ENCODE measurements at regions not wholly inside any gene's neighbourhood (a gene's known extent, or its start where the extent isn't known, plus 50 kb on each side); places are given as distances from the start of the nearest gene placed in this dataset.

DNA sequence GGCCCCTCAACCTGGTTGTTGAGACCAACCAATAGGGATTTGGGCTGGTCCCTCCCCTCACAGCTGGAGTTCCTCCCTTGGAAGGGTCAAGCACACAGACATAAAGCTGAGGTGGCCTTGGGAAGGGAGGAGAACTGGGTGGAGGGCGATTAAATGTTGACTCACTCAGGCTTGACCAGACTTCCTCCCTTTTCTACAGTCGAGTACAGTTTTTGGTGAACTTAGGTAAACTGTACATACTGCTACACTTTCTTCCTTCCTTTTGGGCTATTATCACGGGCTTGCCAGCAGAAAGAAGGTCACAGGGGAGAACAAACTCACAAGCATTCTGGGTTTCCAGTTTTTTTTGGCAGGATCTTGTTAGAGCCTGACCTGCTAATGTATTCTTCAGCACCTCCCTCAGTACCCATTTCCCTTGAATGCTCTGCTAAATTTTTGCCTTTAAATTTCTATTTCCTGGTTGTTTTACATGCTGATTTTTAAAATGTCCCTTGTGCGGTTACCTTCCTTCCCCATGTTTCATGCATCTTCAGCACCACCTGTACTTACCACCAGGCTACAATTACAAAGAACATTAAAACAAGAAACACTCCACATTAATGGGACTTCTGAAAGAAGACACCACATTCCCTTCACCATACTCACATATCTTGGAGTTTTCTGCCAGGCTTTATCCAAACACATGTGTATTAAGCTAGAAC is 135.2 kb upstream of the RASGEF1B start:
- H3K27me3 ChIP-seq (ENCODE audit: low read depth) = no peaks in the 10 kb centered on the region
- intact Hi-C loops (cut with DNase I) = no loop called here
- peak; percentile 50 for DNase-seq
- no peak overlapping the region for H3K4me3 ChIP-seq
- H3K27ac ChIP-seq = peak overlapping the region; percentile 26
- H3K4me1 ChIP-seq = no peaks in the 10 kb centered on the region
- no peaks in the 10 kb centered on the region for H3K9me3 ChIP-seq
- TF ChIP-seq, protein P1, sequence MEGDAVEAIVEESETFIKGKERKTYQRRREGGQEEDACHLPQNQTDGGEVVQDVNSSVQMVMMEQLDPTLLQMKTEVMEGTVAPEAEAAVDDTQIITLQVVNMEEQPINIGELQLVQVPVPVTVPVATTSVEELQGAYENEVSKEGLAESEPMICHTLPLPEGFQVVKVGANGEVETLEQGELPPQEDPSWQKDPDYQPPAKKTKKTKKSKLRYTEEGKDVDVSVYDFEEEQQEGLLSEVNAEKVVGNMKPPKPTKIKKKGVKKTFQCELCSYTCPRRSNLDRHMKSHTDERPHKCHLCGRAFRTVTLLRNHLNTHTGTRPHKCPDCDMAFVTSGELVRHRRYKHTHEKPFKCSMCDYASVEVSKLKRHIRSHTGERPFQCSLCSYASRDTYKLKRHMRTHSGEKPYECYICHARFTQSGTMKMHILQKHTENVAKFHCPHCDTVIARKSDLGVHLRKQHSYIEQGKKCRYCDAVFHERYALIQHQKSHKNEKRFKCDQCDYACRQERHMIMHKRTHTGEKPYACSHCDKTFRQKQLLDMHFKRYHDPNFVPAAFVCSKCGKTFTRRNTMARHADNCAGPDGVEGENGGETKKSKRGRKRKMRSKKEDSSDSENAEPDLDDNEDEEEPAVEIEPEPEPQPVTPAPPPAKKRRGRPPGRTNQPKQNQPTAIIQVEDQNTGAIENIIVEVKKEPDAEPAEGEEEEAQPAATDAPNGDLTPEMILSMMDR (IDR thresholded peaks at IDR 0.05) = no peak
- peak; percentile 82 to 85 for ATAC-seq
- H3K36me3 ChIP-seq = no peaks in the 10 kb centered on the region

DNA sequence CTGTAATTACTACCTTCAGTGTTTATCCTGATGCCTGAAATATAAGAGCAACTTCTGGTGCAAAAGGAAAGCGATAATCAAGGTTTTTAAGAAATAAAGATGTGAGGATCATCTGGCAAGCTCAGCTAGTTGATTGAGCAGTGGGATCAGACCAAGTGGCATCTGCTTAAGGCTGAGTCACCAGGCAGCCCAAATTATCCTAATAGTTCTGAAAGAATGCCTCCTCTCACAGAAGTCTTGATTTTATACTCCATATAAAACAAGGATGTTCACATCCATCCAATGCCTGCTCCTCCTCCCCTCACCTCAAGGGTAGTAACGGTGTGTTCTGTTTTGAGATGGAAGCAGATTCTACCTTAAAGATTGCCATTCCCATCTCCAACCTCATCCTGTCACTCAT is 134.5 kb upstream of the RASGEF1B start:
- H3K27me3 ChIP-seq (ENCODE audit: low read depth) = no peaks in the 10 kb centered on the region
- no peak overlapping the region for H3K4me3 ChIP-seq
- no peaks in the 10 kb centered on the region for H3K36me3 ChIP-seq
- intact Hi-C loops (cut with DNase I) = no loop called here
- H3K27ac ChIP-seq = no peak overlapping the region
- TF ChIP-seq, protein P1 (IDR thresholded peaks at IDR 0.05) = no peak
- H3K4me1 ChIP-seq = no peaks in the 10 kb centered on the region
- no peaks in the 10 kb centered on the region for H3K9me3 ChIP-seq
- DNase-seq = no peak
- ATAC-seq = no peak

DNA sequence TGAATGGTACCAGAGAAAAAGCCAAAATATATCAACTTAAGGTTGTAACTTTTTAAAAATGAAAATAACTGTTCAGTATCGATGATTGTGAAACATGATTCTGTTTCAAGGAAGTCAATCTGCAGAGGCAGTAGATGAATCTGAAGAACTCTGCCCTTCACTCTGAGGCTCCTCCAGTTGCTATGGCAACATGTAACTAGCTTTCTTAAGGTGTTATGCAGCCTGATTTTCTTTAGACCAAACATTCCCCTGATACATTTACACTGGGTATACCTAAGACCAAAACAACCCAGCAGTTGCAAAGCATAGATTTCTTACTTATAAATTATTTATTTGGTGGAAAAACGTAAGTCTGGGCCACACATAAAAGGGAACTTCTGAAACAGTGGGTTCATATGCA is 133.6 kb upstream of the RASGEF1B start:
- no peak overlapping the region for H3K27ac ChIP-seq
- no peak overlapping the region for H3K4me3 ChIP-seq
- TF ChIP-seq, protein P1 (IDR thresholded peaks at IDR 0.05) = no peak
- DNase-seq (no peak), ATAC-seq (no peak)
- H3K4me1 ChIP-seq = peaks cover 6% of the 10 kb centered on the region
- intact Hi-C loops (cut with DNase I) = no loop called here
- no peaks in the 10 kb centered on the region for H3K36me3 ChIP-seq
- H3K27me3 ChIP-seq (ENCODE audit: low read depth) = no peaks in the 10 kb centered on the region
- no peaks in the 10 kb centered on the region for H3K9me3 ChIP-seq

DNA sequence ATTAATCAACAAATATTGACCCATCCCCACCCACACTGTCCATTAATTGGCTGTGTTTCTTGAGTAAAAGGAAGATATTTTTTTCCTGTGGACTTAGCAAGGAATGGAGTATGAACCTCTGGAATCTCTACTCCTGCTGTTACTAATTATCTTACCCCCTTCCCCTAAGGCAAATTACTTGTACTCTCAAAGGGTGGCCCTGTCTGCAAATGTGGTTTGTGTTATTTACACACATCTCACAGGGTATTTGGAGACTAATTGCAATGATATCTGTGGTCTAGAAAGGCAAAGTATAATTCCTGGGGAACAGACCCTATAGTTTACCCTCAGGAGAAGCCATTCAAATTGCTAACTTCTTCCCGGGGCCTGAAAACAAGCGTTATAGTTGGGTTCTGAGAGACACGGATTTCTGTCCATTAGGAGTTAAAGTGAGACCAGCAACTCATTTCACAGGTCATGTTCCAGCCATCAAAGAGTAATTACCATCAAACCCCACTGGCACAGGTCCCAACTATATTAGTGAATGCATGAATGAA is 133.0 kb upstream of the RASGEF1B start:
- Histone ChIP-seq H3K27me3 (ENCODE audit: low read depth) (no peaks in the 10 kb centered on the region), H3K9me3 (no peaks in the 10 kb centered on the region), H3K4me3 (no peak overlapping the region), H3K27ac (no peak overlapping the region), H3K4me1 (peaks cover 8% of the 10 kb centered on the region), H3K36me3 (no peaks in the 10 kb centered on the region)
- ATAC-seq = no peak
- intact Hi-C loops (cut with DNase I) = no loop called here
- no peak for DNase-seq
- TF ChIP-seq, protein P1 (IDR thresholded peaks at IDR 0.05) = no peak

DNA sequence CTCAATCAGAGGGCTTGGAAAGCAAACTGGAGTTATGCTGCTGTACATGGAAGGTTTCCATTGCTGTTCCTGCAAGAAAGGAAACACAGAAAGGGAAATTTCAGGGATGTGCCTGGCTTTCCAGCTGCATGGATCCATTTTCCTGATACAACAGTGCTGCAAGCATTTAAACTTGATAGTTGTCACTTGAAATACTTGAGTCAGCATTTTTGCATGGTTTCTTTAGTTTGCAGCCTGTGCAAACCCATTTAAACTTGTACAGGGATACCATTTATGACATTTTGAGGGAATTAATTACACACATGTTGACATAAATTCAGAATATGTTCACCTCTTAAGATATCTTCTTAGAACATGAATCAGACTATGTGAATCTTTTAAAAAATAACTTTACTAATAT is 131.1 kb upstream of the RASGEF1B start:
- Histone ChIP-seq H3K4me1 (peaks cover 8% of the 10 kb centered on the region), H3K27ac (no peak overlapping the region), H3K9me3 (peaks cover 3% of the 10 kb centered on the region), H3K27me3 (ENCODE audit: low read depth) (no peaks in the 10 kb centered on the region), H3K4me3 (no peak overlapping the region), H3K36me3 (no peaks in the 10 kb centered on the region)
- ATAC-seq (no peak), DNase-seq (no peak)
- TF ChIP-seq, protein P1 (IDR thresholded peaks at IDR 0.05) = no peak
- intact Hi-C loops (cut with DNase I) = no loop called here
